B cell (primary cell): ENCODE measurements at regions not wholly inside any gene's neighbourhood (a gene's known extent, or its start where the extent isn't known, plus 50 kb on each side); places are given as distances from the start of the nearest gene placed in this dataset.

Experiments
- EZH2 ChIP-seq: IDR thresholded peaks from 2 replicates; pipeline ENCODE4 v1.6.1; 2012; ENCODE audit warnings: borderline replicate concordance, low read depth, mild to moderate bottlenecking, moderate library complexity, low read length; ENCODE audit not compliant: insufficient read depth, poor library complexity, severe bottlenecking
- TF ChIP-seq, protein P1 (sequence below): fragments of 200-600 bp; IDR thresholded peaks from one replicate; pipeline ENCODE4 v1.8.0; 2022; ENCODE audit warnings: antibody characterized with exemption, mild to moderate bottlenecking

- TF ChIP-seq, protein P1, sequence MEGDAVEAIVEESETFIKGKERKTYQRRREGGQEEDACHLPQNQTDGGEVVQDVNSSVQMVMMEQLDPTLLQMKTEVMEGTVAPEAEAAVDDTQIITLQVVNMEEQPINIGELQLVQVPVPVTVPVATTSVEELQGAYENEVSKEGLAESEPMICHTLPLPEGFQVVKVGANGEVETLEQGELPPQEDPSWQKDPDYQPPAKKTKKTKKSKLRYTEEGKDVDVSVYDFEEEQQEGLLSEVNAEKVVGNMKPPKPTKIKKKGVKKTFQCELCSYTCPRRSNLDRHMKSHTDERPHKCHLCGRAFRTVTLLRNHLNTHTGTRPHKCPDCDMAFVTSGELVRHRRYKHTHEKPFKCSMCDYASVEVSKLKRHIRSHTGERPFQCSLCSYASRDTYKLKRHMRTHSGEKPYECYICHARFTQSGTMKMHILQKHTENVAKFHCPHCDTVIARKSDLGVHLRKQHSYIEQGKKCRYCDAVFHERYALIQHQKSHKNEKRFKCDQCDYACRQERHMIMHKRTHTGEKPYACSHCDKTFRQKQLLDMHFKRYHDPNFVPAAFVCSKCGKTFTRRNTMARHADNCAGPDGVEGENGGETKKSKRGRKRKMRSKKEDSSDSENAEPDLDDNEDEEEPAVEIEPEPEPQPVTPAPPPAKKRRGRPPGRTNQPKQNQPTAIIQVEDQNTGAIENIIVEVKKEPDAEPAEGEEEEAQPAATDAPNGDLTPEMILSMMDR = no peak
- TF ChIP-seq EZH2 = no peak
Observed at GRCh38 chr19:28483197-28483596, 729.8 kb downstream of the UQCRFS1 start.
